B cell (primary cell): ENCODE measurements at regions not wholly inside any gene's neighbourhood (a gene's known extent, or its start where the extent isn't known, plus 50 kb on each side); places are given as distances from the start of the nearest gene placed in this dataset.

Experiments
- ATAC-seq: fragments of 200-7000 bp; cut with Tn5 transposase; one replicate; pipeline ENCODE4 v1.10.0; 2021; ENCODE audit warnings: low read depth, mild to moderate bottlenecking, moderate number of reproducible peaks, moderate library complexity
- CTCF ChIA-PET: fragments of 350-600 bp; sonication (Branson Sonifier 250); formaldehyde crosslinking; loops from one replicate; lab custom pipeline; 2021; ENCODE audit warnings: antibody characterized with exemption, inconsistent platforms; lab: Charles Lee
- POLR2A ChIA-PET: fragments of 350-600 bp; sonication (Branson Sonifier 250); formaldehyde crosslinking; loops from one replicate; lab custom pipeline; 2021; ENCODE audit warnings: antibody characterized with exemption; lab: Charles Lee
- DNase-seq: peaks from one replicate; pipeline ENCODE4 v3.0.0; 2013
- H2AFZ ChIP-seq: 2 replicates; pipeline ENCODE4 v1.6.1; 2012; ENCODE audit warnings: mild to moderate bottlenecking, low read depth, low read length; ENCODE audit not compliant: insufficient read depth, poor library complexity, severe bottlenecking
- H3K27ac ChIP-seq, 2 donors: 1 replicate in 1 of 2; 2 replicates in 1 of 2; pipeline ENCODE4 v1.5.1; 2012 to 2013; ENCODE audit warnings: low read length in 2 of 2, mild to moderate bottlenecking in 2 of 2, moderate library complexity in 1 of 2
- H3K27me3 ChIP-seq, 4 experiments: fragments of 200-600 bp in 1 of 4; sonication (generic) in 1 of 4; replicated peaks in 1 of 4; 1 replicate in 2 of 4; 2 replicates in 2 of 4; pipeline versions ENCODE4 v1.6.1 to v1.7.0; 2013 to 2016; ENCODE audit warnings: low read length in 3 of 4, mild to moderate bottlenecking in 2 of 4, mixed read lengths in 1 of 4, moderate library complexity in 1 of 4; ENCODE audit not compliant: insufficient read depth in 4 of 4, control insufficient read depth in 3 of 4; ENCODE audit errors: control extremely low read depth in 1 of 4
- H3K36me3 ChIP-seq, 2 experiments: replicated peaks in 1 of 2; 1 replicate in 1 of 2; 2 replicates in 1 of 2; pipeline versions ENCODE4 v1.6.1 to v1.7.1; 2013; ENCODE audit warnings: low read length in 1 of 2; ENCODE audit not compliant: insufficient read depth in 2 of 2, control insufficient read depth in 1 of 2; ENCODE audit errors: control extremely low read depth in 1 of 2, extremely low read depth in 1 of 2
- H3K4me1 ChIP-seq, 2 donors: fragments of 200-600 bp in 1 of 2; sonication (generic) in 1 of 2; 1 replicate in 1 of 2; 2 replicates in 1 of 2; pipeline versions ENCODE4 v1.5.1 to v1.6.1; 2013 to 2017; ENCODE audit warnings: low read length in 2 of 2; ENCODE audit not compliant: control insufficient read depth in 2 of 2, insufficient read depth in 2 of 2
- H3K4me2 ChIP-seq: replicated peaks from 2 replicates; pipeline ENCODE3; 2012; ENCODE audit warnings: mild to moderate bottlenecking, low read depth, low read length; ENCODE audit not compliant: poor library complexity, severe bottlenecking
- H3K4me3 ChIP-seq, 5 experiments: fragments of 200-600 bp in 1 of 5; sonication (generic) in 1 of 5; 1 replicate in 3 of 5; 2 replicates in 2 of 5; pipeline versions ENCODE4 v1.5.1 to v1.7.0; 2011 to 2016; ENCODE audit warnings: low read length in 4 of 5, mild to moderate bottlenecking in 4 of 5, low read depth in 2 of 5, control low read depth in 1 of 5, moderate library complexity in 1 of 5; ENCODE audit not compliant: insufficient read depth in 1 of 5; ENCODE audit errors: control extremely low read depth in 1 of 5, extremely low read depth in 1 of 5
- H3K79me2 ChIP-seq: fragments of 200-600 bp; sonication (generic); one replicate; pipeline ENCODE4 v1.6.0; 2016; ENCODE audit warnings: low read length; ENCODE audit not compliant: control insufficient read depth, insufficient read depth
- H3K9ac ChIP-seq: fragments of 200-600 bp; sonication (generic); 2 replicates; pipeline ENCODE4 v1.6.1; 2017; ENCODE audit warnings: mild to moderate bottlenecking, low read length, moderate library complexity
- H3K9me3 ChIP-seq, 3 donors: one replicate each; pipeline versions ENCODE4 v1.6.1 to v1.7.1; 2013; ENCODE audit warnings: low read length in 2 of 3; ENCODE audit not compliant: control insufficient read depth in 2 of 3, insufficient read depth in 1 of 3; ENCODE audit errors: control extremely low read depth in 1 of 3
- H4K20me1 ChIP-seq: 2 replicates; pipeline ENCODE4 v1.6.0; 2012; ENCODE audit warnings: mild to moderate bottlenecking, low read length; ENCODE audit not compliant: insufficient read depth, control insufficient read depth, poor library complexity, severe bottlenecking
- H3K27ac Mint-ChIP-seq: one replicate; pipeline ENCODE4 v1.8.0; 2021; ENCODE audit warnings: mixed read lengths
- H3K27me3 Mint-ChIP-seq: one replicate; pipeline ENCODE4 v1.8.0; 2021; ENCODE audit warnings: mixed read lengths
- H3K4me1 Mint-ChIP-seq: one replicate; pipeline ENCODE4 v1.8.0; 2021; ENCODE audit warnings: mixed read lengths
- H3K4me3 Mint-ChIP-seq: one replicate; pipeline ENCODE4 v1.8.0; 2021; ENCODE audit warnings: mixed read lengths
- H3K9me3 Mint-ChIP-seq: one replicate; pipeline ENCODE4 v1.8.0; 2022; ENCODE audit warnings: mixed read lengths; ENCODE audit not compliant: insufficient read depth
- CTCF ChIP-seq: fragments of 200-600 bp; IDR thresholded peaks from one replicate; pipeline ENCODE4 v1.8.0; 2022; ENCODE audit warnings: antibody characterized with exemption, mild to moderate bottlenecking
- EZH2 ChIP-seq: IDR thresholded peaks from 2 replicates; pipeline ENCODE4 v1.6.1; 2012; ENCODE audit warnings: borderline replicate concordance, low read depth, mild to moderate bottlenecking, moderate library complexity, low read length; ENCODE audit not compliant: insufficient read depth, poor library complexity, severe bottlenecking
- WGBS: methylation state at CpG from one replicate; pipeline ENCODE4 v1.1.5; 2013; ENCODE audit warnings: missing lambda C conversion rate; ENCODE audit not compliant: insufficient coverage; 5-methylcytosine and 5-hydroxymethylcytosine counted together
- intact Hi-C: fragments of 100-400 bp; cut with micrococcal nuclease; formaldehyde crosslinking; loops from one replicate; pipeline ENCODE4 v1.10.0; 2022

DNA sequence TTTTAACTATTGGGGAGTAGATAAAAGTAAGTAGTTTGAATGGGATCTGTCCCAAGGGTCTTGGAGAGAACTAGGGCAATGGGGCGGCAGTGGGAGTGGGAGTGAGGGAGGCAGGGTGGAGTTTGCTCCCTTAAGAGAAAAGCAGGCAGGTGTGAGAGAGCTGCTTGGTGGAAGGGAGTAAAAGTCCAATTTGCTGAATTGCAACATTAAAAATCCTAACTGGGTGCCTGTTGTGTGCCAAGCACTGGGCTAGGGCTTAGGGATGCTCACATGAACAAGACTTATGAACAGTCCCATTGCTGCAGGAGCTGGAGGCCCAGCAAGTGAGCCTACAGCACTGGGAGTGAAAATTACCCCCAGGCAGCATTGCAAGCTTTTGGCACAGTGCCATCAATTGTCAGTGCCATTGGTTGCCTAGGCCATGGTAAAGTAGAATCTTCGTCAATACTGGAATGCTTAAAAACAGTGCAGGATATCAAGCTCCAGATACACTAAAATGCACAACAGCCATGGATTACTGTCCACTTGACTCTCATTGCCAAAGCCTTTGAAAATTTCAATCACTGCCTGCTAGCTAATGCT is 277.7 kb upstream of the JARID2 start:
- no peaks in the 10 kb centered on the region for H4K20me1 ChIP-seq
- no peaks in the 10 kb centered on the region for H3K4me1 ChIP-seq
- Mint-ChIP-seq H3K9me3 (peaks cover 6% of the 10 kb centered on the region), H3K27ac (no peak overlapping the region), H3K4me1 (no peaks in the 10 kb centered on the region), H3K4me3 (no peak overlapping the region), H3K27me3 (peaks cover 2% of the 10 kb centered on the region)
- no peak overlapping the region for H3K4me3 ChIP-seq
- no peak for TF ChIP-seq CTCF
- TF ChIP-seq EZH2: no peak
- H3K27me3 ChIP-seq: no peaks in the 10 kb centered on the region
- DNase-seq: no peak
- H3K27ac ChIP-seq: no peak overlapping the region
- WGBS: 91% methylated on average over 2 of the region's 2 CpGs
- no peak overlapping the region for H3K4me2 ChIP-seq
- no peaks in the 10 kb centered on the region for H3K36me3 ChIP-seq
- no peak overlapping the region for H2AFZ ChIP-seq
- no peak overlapping the region for H3K9ac ChIP-seq
- H3K9me3 ChIP-seq: peaks cover 0 to 5% (median 3%) of the 10 kb centered on the region in 3 donors
- ATAC-seq: no peak
- ChIA-PET POLR2A (no interaction called here), CTCF (interaction anchor here (0.6 kb wide), 1 partner anchor 73 kb away, joined by 4 read pairs; no protein-coding TSS in a partner anchor)
- intact Hi-C loops: no loop called here
- no peaks in the 10 kb centered on the region for H3K79me2 ChIP-seq

GRCh38 chr6:14969126-14969525 is 276.7 kb upstream of the JARID2 start:
- TF ChIP-seq CTCF: no peak
- TF ChIP-seq EZH2: no peak
- ChIA-PET CTCF (no interaction called here), POLR2A (no interaction called here)
- H3K27me3 Mint-ChIP-seq: peaks cover 2% of the 10 kb centered on the region
- Histone ChIP-seq H3K27ac (no peak overlapping the region), H3K4me2 (no peak overlapping the region), H3K27me3 (no peaks in the 10 kb centered on the region), H4K20me1 (no peaks in the 10 kb centered on the region), H3K9ac (no peak overlapping the region), H2AFZ (no peak overlapping the region), H3K4me3 (no peak overlapping the region), H3K36me3 (no peaks in the 10 kb centered on the region), H3K9me3 (peaks cover 0 to 5% (median 3%) of the 10 kb centered on the region in 3 donors), H3K79me2 (no peaks in the 10 kb centered on the region), H3K4me1 (no peaks in the 10 kb centered on the region)
- H3K4me1 Mint-ChIP-seq: no peaks in the 10 kb centered on the region
- DNase-seq (no peak), ATAC-seq (no peak)
- peaks cover 6% of the 10 kb centered on the region for H3K9me3 Mint-ChIP-seq
- H3K27ac Mint-ChIP-seq: no peak overlapping the region
- intact Hi-C loops: no loop called here
- no peak overlapping the region for H3K4me3 Mint-ChIP-seq
